SK-N-SH treated with all-trans-retinoic acid at 6 μM for 48 hours (cell line): ENCODE measurements at regions not wholly inside any gene's neighbourhood (a gene's known extent, or its start where the extent isn't known, plus 50 kb on each side); places are given as distances from the start of the nearest gene placed in this dataset.

Experiments
- BACH2 ChIP-seq: fragments of 250-450 bp; sonication (Bioruptor Pico); IDR thresholded peaks from 2 replicates; pipeline ENCODE4 v1.9.0; 2021; ENCODE audit warnings: mild to moderate bottlenecking, borderline replicate concordance
- GLIS3 ChIP-seq: fragments of 250-450 bp; sonication (Bioruptor Pico); IDR thresholded peaks from 2 replicates; pipeline ENCODE4 v1.5.0; 2020; ENCODE audit warnings: mild to moderate bottlenecking, moderate library complexity
- OSR1 ChIP-seq: fragments of 250-450 bp; sonication (Bioruptor Pico); IDR thresholded peaks from 2 replicates; pipeline ENCODE4 v1.8.0; 2022; ENCODE audit warnings: moderate library complexity, mild to moderate bottlenecking, inconsistent platforms
- PATZ1 ChIP-seq: fragments of 250-450 bp; sonication (Bioruptor Pico); IDR thresholded peaks from 2 replicates; pipeline ENCODE4 v1.8.0; 2020; ENCODE audit warnings: mild to moderate bottlenecking, moderate library complexity, borderline replicate concordance
- TOX ChIP-seq: fragments of 250-450 bp; sonication (Bioruptor Pico); IDR thresholded peaks from 2 replicates; pipeline ENCODE4 v1.8.0; 2021; ENCODE audit warnings: mild to moderate bottlenecking, moderate library complexity, borderline replicate concordance
- ZC3H10 ChIP-seq: fragments of 250-450 bp; sonication (Bioruptor Pico); IDR thresholded peaks from 2 replicates; pipeline ENCODE4 v1.5.1; 2021; ENCODE audit warnings: mild to moderate bottlenecking, moderate library complexity
- ZFP3 ChIP-seq: fragments of 250-450 bp; sonication (Bioruptor Pico); IDR thresholded peaks from 2 replicates; pipeline ENCODE4 v1.5.0; 2020; ENCODE audit warnings: mild to moderate bottlenecking, moderate library complexity
- ZNF565 ChIP-seq: fragments of 450-650 bp; formaldehyde crosslinking; conservative IDR thresholded peaks from 2 replicates; pipeline ENCODE4 v1.5.0; 2020; ENCODE audit warnings: low read depth, mild to moderate bottlenecking, moderate library complexity
- TF ChIP-seq, protein P1 (sequence below): fragments of 250-450 bp; sonication (Bioruptor Pico); IDR thresholded peaks from 2 replicates; pipeline ENCODE4 v1.8.0; 2021; ENCODE audit warnings: low read depth, mild to moderate bottlenecking, moderate library complexity, borderline replicate concordance

- TF ChIP-seq OSR1 (CRISPR knock-in tag) (no peak), GLIS3 (CRISPR knock-in tag) (no peak), ZNF565 (CRISPR knock-in tag) (no peak), PATZ1 (CRISPR knock-in tag) (no peak), TOX (CRISPR knock-in tag) (no peak), ZC3H10 (CRISPR knock-in tag) (no peak), BACH2 (no peak), ZFP3 (CRISPR knock-in tag) (no peak)
- TF ChIP-seq, protein P1, sequence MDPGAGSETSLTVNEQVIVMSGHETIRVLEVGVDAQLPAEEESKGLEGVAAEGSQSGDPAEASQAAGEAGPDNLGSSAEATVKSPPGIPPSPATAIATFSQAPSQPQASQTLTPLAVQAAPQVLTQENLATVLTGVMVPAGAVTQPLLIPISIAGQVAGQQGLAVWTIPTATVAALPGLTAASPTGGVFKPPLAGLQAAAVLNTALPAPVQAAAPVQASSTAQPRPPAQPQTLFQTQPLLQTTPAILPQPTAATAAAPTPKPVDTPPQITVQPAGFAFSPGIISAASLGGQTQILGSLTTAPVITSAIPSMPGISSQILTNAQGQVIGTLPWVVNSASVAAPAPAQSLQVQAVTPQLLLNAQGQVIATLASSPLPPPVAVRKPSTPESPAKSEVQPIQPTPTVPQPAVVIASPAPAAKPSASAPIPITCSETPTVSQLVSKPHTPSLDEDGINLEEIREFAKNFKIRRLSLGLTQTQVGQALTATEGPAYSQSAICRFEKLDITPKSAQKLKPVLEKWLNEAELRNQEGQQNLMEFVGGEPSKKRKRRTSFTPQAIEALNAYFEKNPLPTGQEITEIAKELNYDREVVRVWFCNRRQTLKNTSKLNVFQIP (CRISPR knock-in tag), result no peak
These were observed 67.7 kb downstream of the AKR1B1 start for GRCh38 chr7:134391223-134391622.
